ENCODE measurements at regions not wholly inside any gene's neighbourhood (a gene's known extent, or its start where the extent isn't known, plus 50 kb on each side); places are given as distances from the start of the nearest gene placed in this dataset.

GRCh38 chr20:24833592-24833991 lies 115.5 kb upstream of the CST7 start:
- TF ChIP-seq, protein P1, sequence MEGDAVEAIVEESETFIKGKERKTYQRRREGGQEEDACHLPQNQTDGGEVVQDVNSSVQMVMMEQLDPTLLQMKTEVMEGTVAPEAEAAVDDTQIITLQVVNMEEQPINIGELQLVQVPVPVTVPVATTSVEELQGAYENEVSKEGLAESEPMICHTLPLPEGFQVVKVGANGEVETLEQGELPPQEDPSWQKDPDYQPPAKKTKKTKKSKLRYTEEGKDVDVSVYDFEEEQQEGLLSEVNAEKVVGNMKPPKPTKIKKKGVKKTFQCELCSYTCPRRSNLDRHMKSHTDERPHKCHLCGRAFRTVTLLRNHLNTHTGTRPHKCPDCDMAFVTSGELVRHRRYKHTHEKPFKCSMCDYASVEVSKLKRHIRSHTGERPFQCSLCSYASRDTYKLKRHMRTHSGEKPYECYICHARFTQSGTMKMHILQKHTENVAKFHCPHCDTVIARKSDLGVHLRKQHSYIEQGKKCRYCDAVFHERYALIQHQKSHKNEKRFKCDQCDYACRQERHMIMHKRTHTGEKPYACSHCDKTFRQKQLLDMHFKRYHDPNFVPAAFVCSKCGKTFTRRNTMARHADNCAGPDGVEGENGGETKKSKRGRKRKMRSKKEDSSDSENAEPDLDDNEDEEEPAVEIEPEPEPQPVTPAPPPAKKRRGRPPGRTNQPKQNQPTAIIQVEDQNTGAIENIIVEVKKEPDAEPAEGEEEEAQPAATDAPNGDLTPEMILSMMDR (IDR thresholded peaks at IDR 0.05), result no peak
- no peak for TF ChIP-seq EZH2 (IDR thresholded peaks at IDR 0.05)

Measured in neural progenitor cell (in vitro differentiated cells).